HG02642 (cell line): ENCODE measurements at regions not wholly inside any gene's neighbourhood (a gene's known extent, or its start where the extent isn't known, plus 50 kb on each side); places are given as distances from the start of the nearest gene placed in this dataset.
"Not testable (repeated sequence)": the region's sequence is repeated elsewhere in the genome, so short reads cannot be mapped to it uniquely, and the experiment has no call there.

ENCODE experiments used
- ATAC-seq: cut with Tn5 transposase; IDR thresholded peaks from one replicate; pipeline ENCODE4 v1.9.1; 2021; ENCODE audit warnings: mild to moderate bottlenecking; ENCODE audit not compliant: unreplicated experiment, poor library complexity

GRCh38 chr15:95035106-95035505, 803.7 kb downstream of the MCTP2 start:
- no peak for ATAC-seq

- no peak for ATAC-seq
Observed at GRCh38 chr15:95041297-95041696, 809.9 kb downstream of the MCTP2 start.

DNA sequence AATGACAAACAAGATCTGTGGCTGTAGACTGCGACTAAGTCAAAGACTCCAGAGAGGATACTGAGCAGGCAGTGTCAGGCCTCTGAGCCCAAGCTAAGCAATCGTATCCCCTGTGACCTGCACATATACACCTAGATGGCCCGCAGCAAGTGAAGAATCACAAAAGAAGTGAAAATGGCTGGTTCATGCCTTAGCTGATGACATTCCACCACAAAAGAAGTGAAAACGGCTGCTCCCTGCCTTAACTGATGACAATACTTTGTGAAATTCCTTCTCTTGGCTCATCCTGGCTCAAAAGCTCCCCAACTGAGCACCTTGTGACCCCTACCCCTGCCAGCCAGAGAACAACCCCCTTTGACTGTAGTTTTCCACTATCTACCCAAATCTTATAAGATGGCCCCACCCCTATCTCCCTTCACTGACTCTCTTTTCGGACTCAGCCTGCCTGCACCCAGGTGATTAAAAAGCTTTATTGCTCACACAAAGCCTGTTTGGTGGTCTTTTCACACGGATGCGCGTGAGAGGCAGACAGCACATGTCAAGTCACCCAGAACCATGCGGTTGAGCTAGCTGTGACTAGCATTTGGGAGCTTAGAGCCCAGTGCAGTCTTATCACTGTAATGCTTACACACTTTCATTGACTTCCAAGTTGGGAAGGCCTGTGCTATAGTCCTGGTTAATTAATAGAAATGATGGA, 812.0 kb downstream of the MCTP2 start:
- not testable (repeated sequence) for ATAC-seq

DNA sequence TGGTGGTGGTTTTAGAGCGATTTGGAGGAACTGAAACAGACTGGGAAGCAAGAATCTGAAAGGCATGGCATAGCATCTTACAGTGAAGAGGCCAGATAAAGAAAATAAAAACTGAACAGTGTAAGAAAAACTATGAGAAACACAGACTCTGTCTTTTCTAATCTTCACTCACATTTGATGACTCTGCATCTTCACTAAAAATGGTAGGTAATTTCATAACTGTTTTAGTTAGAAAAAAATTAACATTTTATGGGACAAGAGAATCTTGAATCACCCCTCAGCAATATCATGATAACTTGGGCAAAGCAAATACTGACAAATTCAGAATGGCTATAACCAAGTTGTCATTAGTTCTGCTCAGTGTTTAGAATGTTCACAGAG, 812.6 kb downstream of the MCTP2 start:
- ATAC-seq = no peak

DNA sequence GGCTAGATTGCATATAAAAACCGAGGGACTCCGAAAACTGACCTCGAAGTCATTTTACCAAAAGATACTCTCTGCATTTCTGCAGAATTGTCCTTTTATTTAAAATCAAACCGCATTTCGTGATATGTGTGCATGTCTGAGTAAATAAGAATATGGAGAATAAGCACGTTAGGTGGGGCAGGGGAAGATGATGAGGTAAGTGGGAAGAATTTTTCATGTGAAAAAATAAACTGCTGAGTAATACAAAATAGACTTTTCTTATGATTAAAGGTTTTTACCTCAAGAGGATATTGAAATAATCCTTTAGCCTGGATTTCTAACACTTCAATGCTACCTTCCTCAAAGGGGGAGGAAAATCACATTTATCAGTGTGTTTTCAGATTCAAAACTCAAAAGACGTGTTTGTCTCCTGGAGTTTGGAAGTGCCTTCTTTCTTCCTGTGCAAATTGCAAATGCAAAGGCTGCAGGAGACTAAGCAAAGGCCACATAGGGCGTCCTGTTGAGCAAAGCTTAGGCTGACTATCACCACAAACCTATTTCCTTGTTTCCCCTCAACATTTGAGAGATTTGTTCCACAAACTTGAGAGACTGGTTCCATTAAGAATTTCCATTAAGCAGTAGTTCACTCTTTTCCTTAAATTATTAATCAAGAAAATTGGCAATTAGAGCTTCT, 813.5 kb downstream of the MCTP2 start:
- no peak for ATAC-seq

- no peak for ATAC-seq
Observed at GRCh38 chr15:95051861-95052260, 820.5 kb downstream of the MCTP2 start.

DNA sequence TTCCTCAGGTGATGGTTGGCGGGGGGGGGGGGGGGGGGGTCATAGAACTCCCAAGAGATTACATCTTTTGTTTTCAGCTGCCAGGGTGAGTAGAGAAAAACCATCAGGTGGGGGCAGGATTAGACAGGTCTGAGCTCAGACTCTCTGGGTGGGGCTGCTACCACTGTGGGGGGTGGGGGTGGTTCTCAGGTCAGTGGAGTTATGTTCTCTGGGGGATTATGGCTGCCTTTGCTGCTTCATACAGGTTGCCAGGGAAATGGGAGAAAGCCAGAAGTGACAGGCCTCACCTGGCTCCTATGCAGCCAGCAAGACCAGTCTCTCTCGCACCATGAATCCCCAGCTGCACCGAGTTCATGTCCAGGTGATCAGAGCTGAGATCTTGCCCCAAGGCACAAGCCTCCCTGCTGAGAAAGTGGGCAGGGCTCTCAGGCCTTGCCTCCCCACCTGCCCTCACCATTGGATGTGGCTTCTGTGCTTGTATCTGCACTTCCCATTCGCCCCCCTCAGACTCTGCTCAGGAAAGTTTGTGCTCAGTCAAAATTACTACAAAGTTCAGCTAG, 828.1 kb downstream of the MCTP2 start:
- ATAC-seq = no peak

GRCh38 chr15:95068701-95069521, 837.5 kb downstream of the MCTP2 start:
- ATAC-seq = no peak

DNA sequence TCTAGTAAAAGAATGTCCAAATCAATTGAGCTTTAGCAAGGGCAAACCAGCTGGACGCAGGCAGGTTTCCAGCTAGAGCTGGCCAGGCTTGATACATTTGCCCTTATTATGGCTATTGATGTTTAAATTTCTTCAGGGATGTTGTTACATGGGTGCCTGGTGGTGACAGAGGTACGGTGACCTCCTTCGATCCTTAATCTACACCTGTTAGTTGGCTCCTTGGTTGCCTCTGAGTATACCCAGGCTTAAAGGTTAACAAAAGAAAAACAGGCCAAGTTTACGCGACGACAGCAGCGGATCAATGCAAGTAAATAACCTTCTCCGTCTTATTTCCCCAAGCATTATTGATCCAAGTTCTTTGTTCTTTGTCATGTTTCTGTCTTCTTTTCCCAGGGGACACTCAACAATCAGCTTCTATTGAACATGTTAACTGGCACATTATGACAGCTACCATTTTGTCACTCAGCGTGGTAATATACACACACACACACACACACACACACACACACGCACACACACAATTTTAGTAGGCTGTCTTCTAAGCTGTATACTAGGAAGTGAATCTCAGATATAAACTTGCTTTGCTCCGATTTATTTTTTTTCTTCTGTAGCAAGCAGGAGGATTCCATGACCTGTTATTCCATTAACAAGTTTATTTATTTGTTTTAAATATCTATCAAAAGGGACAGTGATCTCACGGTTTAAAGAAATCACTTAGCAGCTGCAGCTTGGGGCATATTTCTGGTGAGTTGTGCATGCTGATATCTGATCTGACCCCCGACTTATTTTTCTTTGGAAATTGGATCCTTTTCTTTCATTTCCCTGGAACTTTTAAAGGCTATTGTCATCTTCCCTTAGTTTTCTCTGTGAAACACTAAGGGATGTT, 844.7 kb downstream of the MCTP2 start:
- ATAC-seq = no peak

DNA sequence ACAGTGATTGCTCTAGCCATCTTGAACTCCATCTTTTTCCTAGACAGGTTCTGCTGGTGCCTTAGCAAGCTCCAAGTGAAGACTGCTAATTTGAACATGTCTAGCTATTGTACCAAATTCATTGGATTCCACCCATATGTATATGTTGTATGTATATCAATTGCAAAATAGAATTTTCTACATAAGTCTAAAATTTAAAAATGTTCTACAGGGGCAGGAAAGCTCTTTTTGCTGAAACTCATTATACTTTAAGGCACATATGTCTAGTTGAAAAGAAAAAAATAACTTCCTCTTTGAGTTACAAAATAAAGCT, 845.3 kb downstream of the MCTP2 start:
- no peak for ATAC-seq

DNA sequence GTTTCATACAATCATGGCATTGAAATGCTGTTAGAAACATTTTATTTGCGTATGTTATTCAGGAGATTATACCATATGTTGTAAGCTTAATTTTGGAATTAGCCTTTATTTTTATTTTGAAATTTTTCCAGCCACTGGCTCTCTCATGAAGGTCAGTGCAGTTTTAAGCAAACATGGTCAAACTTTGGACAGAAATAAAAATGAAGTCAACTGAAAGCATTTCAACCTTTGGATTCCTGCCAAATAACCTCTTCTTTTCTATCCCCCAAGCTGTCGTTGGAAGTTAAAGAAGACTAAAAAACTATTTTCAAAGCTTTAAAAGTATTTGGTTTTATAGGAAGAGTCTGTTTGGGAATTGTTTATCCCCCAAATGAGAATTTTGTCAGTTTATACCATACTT, 846.6 kb downstream of the MCTP2 start:
- no peak for ATAC-seq

DNA sequence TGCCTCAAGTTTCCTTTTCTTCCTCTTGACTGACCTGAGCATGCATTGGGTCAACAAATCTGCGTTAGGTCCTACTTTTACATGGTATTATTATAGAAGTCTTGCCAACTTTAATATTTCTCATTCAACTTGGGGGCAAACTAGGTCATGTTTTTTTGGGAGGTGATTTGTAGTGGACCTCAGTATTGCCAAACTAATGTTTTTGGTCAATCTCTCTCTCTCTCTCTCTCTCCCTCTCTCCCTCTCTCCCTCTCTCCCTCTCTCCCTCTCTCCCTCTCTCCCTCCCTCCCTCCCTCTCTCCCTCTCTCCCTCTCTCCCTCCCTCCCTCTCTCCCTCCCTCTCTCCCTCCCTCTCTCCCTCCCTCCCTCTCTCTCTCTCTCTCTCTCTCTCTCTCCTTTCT, 848.9 kb downstream of the MCTP2 start:
- ATAC-seq = not testable (repeated sequence)

- ATAC-seq = no peak
Observed at GRCh38 chr15:95085056-95085455, 853.7 kb downstream of the MCTP2 start.

- ATAC-seq = no peak
Observed at GRCh38 chr15:95086531-95087252, 855.3 kb downstream of the MCTP2 start.

- ATAC-seq = no peak
Observed at GRCh38 chr15:95087253-95087609, 855.9 kb downstream of the MCTP2 start.

DNA sequence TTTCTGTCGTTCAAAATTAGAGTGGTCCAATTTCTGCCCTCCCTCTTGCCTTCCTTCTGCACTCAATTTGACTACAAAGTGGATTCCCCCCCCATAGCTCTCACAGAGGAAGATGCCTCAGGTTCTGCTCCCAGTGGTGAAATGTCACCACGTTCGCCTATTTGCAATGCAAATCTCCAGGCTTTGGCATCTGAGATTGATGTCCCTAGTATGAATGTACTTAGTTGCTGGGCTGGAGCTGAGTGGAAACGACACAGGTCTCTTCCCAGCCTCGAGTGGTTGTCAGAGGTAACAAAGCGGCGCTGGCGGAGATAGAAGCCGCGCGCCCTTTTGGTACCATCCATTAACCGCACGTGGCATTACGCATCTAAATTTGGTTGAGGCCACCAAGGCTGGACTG, 860.1 kb downstream of the MCTP2 start:
- ATAC-seq = no peak

DNA sequence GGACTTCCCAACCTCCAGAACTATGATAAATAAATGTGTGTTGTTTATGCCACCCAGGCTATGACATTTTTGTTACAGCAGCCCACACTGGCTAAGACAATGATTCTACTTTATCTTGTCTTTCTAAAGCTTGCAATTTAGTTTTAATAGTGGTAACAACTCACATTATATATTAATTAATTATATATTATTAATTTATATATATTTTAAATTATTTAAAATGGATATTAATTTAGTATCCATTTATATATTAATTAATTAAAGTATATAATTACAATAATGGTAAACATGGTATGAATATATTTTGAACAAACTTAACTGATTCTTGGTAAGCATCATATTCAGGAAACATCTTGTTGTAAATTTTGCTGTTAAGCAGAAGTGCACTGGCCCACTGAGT, 863.9 kb downstream of the MCTP2 start:
- no peak for ATAC-seq

DNA sequence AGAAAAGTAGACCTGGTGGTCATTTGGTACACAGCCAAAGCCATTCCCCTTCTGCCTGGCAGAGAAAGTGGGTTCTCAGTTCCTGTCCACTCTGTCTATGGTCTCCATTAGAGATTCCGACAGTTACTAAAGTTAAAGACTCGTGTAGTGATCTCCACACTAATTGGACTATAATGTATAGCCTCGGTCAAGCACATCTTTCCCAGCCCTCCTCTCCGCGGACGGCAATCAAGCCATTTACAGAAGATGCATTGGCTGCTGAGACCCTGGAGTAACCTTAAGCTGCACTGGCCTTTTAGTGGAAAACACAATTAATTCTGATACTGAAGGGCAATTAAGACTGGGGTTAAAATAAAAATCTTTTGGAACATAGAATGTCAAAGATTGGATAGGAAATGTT, 865.3 kb downstream of the MCTP2 start:
- ATAC-seq = no peak

- ATAC-seq = no peak
Observed at GRCh38 chr15:95097361-95097760, 866.0 kb downstream of the MCTP2 start.

- no peak for ATAC-seq
Observed at GRCh38 chr15:95105229-95105628, 873.9 kb downstream of the MCTP2 start.
